NCI-H146 (cell line): ENCODE measurements at regions not wholly inside any gene's neighbourhood (a gene's known extent, or its start where the extent isn't known, plus 50 kb on each side); places are given as distances from the start of the nearest gene placed in this dataset.
"Not testable (repeated sequence)": the region's sequence is repeated elsewhere in the genome, so short reads cannot be mapped to it uniquely, and the experiment has no call there.

Source experiments
- DNase-seq: peaks from one replicate; lab custom pipeline; 2025; lab: John Stamatoyannopoulos, UW

GRCh38 chr3:182399978-182400737, 393.1 kb upstream of the ATP11B start:
- DNase-seq, result no peak

DNA sequence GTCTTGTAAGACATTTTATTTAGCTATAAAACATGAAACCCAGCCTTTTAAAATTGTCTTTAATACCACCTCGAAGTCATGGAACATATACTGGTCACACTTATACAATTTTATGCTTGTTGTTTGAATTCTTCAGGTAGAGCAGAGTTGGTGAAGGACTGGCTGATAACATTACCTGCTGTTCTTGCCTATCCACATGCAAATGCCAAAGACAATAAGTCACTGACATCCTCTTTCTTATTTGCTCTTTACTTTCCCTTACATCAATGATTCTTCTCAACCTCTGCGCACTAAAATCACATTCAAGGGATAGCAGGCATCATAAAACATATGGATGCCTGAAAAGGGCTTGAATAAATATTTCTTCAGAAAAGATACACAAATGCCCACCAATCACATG, 392.5 kb upstream of the ATP11B start:
- no peak for DNase-seq

DNA sequence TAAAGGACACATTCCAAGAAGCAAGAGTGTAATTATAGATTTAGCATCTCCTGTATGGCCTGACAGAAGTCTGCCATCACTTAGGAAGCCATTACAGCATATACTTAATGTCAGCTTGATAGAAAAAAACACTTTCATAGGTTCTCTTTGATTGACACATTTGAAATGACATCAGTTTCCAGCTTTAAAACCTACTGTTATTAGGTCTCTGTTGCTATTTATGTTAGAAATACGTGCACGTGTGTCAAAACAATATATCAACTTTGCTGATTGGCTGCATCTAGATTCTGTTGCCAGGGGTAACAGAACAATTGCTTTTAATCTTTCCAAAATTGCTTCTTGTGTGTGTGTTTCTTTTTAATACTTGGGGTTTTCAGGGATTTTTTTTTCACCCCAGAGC, 389.3 kb upstream of the ATP11B start:
- DNase-seq, result no peak

- no peak for DNase-seq
Observed at GRCh38 chr3:182405759-182406158, 387.5 kb upstream of the ATP11B start.

GRCh38 chr3:182406786-182407185, 386.5 kb upstream of the ATP11B start:
- DNase-seq, result no peak

GRCh38 chr3:182410051-182410450, 383.3 kb upstream of the ATP11B start:
- DNase-seq, result no peak

GRCh38 chr3:182412066-182412465, 381.2 kb upstream of the ATP11B start:
- DNase-seq, result no peak

GRCh38 chr3:182413061-182413460, 380.2 kb upstream of the ATP11B start:
- no peak for DNase-seq

DNA sequence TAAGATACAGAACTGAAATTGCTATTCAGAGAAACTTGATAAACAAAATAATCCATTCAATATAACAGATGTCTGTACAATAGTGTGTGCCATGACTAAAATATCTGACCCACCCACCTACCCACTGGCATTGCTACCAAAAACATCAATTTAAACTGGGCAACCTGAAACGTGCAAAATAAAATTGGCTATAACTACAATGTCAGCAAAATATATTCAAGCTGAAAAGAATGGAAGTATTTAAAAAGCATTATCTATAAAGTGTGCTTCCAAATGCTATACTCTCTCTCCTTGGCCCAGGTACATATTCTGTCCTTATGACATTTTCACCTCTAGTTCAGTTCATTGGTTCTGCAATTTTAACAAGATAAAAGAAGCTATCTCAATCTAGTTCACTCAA, 379.6 kb upstream of the ATP11B start:
- no peak for DNase-seq

- no peak for DNase-seq
Observed at GRCh38 chr3:182414586-182414985, 378.7 kb upstream of the ATP11B start.

- no peak for DNase-seq
Observed at GRCh38 chr3:182420741-182421140, 372.6 kb upstream of the ATP11B start.

DNA sequence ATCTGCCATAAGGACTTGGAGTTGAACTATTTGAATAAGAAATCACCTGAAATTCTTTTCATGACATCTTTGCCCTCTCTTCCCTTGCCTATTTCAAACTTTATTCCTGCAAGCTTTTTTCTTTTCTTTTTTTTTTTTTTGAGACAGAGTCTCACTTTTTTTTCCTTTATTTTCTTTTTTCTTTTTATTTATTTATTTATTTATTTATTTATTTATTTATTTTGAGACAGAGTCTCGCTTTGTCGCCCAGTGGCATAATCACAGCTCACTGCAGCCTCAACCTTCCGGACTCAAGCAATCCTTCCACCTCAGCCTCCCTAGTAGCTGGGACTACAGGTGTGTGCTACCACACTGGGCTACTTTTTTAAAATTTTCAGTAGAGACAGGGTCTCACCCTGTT, 369.3 kb upstream of the ATP11B start:
- no peak for DNase-seq

DNA sequence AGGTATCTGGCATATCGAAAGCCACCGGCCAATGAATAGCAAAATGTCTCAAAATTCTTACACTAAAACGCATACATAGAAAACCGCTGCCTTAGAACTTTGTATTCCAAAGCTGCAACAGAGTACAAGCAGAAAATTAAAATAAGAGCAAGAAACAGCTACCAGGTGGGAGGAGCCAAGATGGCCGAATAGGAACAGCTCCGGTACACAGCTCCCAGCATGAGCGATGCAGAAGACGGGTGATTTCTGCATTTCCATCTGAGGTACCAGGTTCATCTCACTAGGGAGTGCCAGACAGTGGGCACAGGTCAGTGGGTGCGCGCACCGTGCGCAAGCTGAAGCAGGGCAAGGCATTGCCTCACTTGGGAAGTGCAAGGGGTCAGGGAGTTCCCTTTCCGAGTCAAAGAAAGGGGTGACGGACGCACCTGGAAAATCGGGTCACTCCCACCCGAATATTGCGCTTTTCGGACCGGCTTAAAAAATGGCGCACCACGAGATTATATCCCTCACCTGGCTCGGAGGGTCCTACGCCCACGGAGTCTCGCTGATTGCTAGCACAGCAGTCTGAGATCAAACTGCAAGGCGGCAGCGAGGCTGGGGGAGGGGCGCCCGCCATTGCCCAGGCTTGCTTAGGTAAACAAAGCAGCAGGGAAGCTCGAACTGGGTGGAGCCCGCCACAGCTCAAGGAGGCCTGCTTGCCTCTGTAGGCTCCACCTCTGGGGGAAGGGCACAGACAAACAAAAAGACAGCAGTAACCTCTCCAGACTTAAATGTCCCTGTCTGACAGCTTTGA, 367.2 kb upstream of the ATP11B start:
- not testable (repeated sequence) for DNase-seq

DNA sequence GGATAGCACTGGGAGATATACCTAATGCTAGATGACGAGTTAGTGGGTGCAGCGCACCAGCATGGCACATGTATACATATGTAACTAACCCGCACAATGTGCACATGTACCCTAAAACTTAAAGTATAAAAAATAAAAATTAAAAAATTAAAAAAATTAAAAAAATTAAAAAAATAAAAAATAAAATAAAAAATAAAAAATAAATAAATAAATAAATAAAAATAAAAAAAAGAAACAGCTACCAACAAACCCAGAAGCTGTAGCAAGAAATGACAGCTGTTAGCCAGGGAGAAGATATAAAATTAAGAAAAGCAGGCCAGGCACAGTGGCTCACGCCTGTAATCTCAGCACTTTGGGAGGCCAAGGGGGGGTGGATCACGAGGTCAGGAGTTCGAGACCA, 361.3 kb upstream of the ATP11B start:
- DNase-seq, result not testable (repeated sequence)

DNA sequence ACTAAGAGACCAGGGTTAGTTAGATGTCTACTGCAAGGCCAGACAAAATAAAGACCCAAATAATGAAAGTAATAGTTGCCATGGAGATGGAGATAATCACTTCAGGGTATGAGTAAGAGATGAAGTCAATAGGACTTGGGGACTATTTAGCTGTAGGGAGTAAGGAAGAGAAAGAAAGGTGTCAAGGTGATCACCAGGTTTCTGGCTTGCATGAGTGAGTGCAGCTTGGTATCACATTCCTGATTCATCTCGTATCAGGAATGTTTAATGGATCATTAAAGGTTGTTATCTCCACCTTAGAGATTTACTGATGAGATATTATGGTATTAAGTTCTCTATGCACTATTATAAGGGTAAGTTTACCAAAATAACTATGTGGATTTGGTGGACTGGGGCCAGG, 357.4 kb upstream of the ATP11B start:
- DNase-seq, result peak; percentile 84

GRCh38 chr3:182436547-182436946, 356.8 kb upstream of the ATP11B start:
- peak; percentile 99 for DNase-seq

DNA sequence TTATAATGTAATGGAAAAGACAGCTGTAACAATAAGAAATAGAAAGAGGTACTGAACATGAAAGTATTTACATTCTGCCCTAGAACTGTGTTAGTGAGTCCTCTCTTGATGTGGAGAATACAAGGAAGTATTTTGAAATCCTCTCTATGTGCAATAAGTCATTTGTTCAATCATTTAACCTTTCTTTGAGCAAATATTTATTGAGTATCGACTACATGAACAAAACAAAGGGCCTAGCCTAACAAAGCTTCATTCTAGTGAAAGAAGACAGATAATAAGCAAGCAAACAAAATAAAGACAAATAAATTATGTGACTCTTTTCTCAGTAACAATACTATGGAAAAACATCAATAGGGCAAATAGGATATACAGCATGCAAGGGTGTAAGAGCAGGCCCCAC, 354.9 kb upstream of the ATP11B start:
- DNase-seq, result peak; percentile 96

GRCh38 chr3:182440101-182440500, 353.2 kb upstream of the ATP11B start:
- DNase-seq, result no peak

DNA sequence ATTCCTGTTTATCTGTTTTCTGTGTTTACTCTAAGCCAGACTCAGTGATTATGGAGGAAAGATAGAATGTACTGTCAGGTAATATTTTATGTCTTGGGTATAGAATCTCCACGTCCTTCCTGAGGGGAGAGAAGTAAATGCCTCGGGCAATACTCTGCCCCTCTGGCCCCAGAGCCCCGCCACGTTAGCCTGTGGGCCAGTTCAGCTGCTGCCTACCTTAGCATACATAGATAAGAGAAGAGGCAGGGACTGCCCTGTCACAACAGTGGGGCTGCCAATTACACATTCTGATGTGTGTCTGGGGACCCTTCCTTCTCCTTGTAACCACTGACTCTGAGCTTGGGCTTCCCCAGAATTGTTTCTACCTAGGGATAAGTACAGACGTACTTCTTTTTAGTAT, 347.7 kb upstream of the ATP11B start:
- peak; percentile 48 for DNase-seq

GRCh38 chr3:182450942-182451787, 342.1 kb upstream of the ATP11B start:
- DNase-seq, result peak; percentile 48

DNA sequence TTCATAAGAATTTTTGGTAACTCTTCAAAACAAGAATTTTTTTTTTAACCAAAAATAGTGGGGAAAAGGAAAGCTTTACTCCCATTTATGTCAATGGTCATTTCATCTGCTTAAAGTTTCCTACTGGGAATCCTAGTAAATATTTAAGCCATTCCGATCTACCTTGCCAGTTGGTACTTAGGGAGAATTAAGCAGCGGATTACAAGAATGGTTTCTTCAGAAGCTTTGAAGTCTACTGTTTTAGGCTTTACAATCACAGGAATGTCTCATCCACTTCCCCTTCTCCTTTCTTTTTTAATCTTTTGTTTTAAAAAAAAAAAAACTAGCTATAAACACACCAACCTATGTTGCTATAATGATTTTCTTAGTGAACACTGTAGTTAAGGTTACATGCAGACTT, 341.4 kb upstream of the ATP11B start:
- no peak for DNase-seq

- DNase-seq, result no peak
Observed at GRCh38 chr3:182455011-182455410, 338.3 kb upstream of the ATP11B start.

- DNase-seq, result peak; percentile 36
Observed at GRCh38 chr3:182460303-182460702, 333.0 kb upstream of the ATP11B start.
